SK-N-SH (cell line): ENCODE measurements at regions not wholly inside any gene's neighbourhood (a gene's known extent, or its start where the extent isn't known, plus 50 kb on each side); places are given as distances from the start of the nearest gene placed in this dataset.

Source experiments
- CTCF ChIA-PET: fragments of 300-600, 350-600 bp; formaldehyde crosslinking; extraction: SDS; loops from one replicate; lab custom pipeline; 2021; lab: Yijun Ruan, JAX
- POLR2A ChIA-PET: fragments of 350-600 bp; sonication (Branson Sonifier 250); formaldehyde crosslinking; extraction: SDS; loops from one replicate; lab custom pipeline; 2020; ENCODE audit warnings: antibody characterized with exemption, inconsistent platforms; lab: Yijun Ruan, JAX
- DNase-seq: peaks from one replicate; pipeline ENCODE4 v3.0.0; 2012
- H2AFZ ChIP-seq: fragments of 200-600 bp; sonication (generic); 2 replicates; pipeline ENCODE4 v1.8.1; 2016; ENCODE audit warnings: antibody characterized with exemption, mild to moderate bottlenecking, low read depth
- H3F3A ChIP-seq: fragments of 200-600 bp; sonication (generic); replicated peaks from 2 replicates; pipeline ENCODE3; 2016; ENCODE audit warnings: antibody characterized with exemption, mild to moderate bottlenecking; ENCODE audit not compliant: insufficient read depth
- H3K27ac ChIP-seq, 2 experiments: fragments of 200-500 bp in 1 of 2; fragments of 200-600 bp in 1 of 2; sonication (Bioruptor generic) in 1 of 2; sonication (generic), shearing (Covaris generic) in 1 of 2; 2 replicates each; pipeline versions ENCODE4 v1.5.1 to v1.6.1; 2014 to 2016; ENCODE audit warnings: low read depth in 2 of 2, inconsistent platforms in 1 of 2, low read length in 1 of 2, mild to moderate bottlenecking in 1 of 2, mixed read lengths in 1 of 2
- H3K27me3 ChIP-seq: fragments of 200-600 bp; sonication (generic), shearing (Covaris generic); 2 replicates; pipeline ENCODE4 v1.6.1; 2016; ENCODE audit warnings: mixed run types; ENCODE audit not compliant: insufficient read depth
- H3K36me3 ChIP-seq, 2 experiments: fragments of 200-500 bp in 1 of 2; fragments of 200-600 bp in 1 of 2; sonication (Bioruptor generic) in 1 of 2; sonication (generic) in 1 of 2; replicated peaks in 1 of 2; 2 replicates each; pipeline versions ENCODE3 to v1.5.1; 2014 to 2016; ENCODE audit warnings: low read length in 1 of 2, mild to moderate bottlenecking in 1 of 2; ENCODE audit not compliant: insufficient read depth in 2 of 2, control insufficient read depth in 1 of 2
- H3K4me1 ChIP-seq, 2 experiments: fragments of 200-500 bp in 1 of 2; fragments of 200-600 bp in 1 of 2; sonication (Bioruptor generic) in 1 of 2; sonication (generic), shearing (Covaris generic) in 1 of 2; 2 replicates each; pipeline versions ENCODE4 v1.5.1 to v1.6.1; 2014 to 2016; ENCODE audit warnings: low read depth in 1 of 2, low read length in 1 of 2, mixed run types in 1 of 2; ENCODE audit not compliant: insufficient read depth in 2 of 2, control insufficient read depth in 1 of 2
- H3K4me2 ChIP-seq: fragments of 200-600 bp; sonication (generic), shearing (Covaris generic); 2 replicates; pipeline ENCODE4 v1.6.1; 2017; ENCODE audit warnings: mixed run types
- H3K4me3 ChIP-seq, 2 experiments: fragments of 200-500 bp in 1 of 2; fragments of 200-600 bp in 1 of 2; sonication (Bioruptor generic) in 1 of 2; sonication (generic), shearing (Covaris generic) in 1 of 2; 2 replicates each; pipeline versions ENCODE4 v1.5.1 to v1.8.1; 2014 to 2016; ENCODE audit warnings: low read depth in 2 of 2, inconsistent platforms in 1 of 2, low read length in 1 of 2, mild to moderate bottlenecking in 1 of 2, mixed read lengths in 1 of 2, moderate library complexity in 1 of 2
- H3K79me2 ChIP-seq: fragments of 200-600 bp; sonication (generic); 2 replicates; pipeline ENCODE4 v1.8.1; 2017; ENCODE audit warnings: mild to moderate bottlenecking; ENCODE audit not compliant: insufficient read depth
- H3K9ac ChIP-seq: fragments of 200-600 bp; sonication (generic); 2 replicates; pipeline ENCODE4 v1.6.1; 2017; ENCODE audit warnings: mixed run types
- H3K9me2 ChIP-seq: fragments of 200-600 bp; sonication (generic); 2 replicates; pipeline ENCODE4 v1.6.1; 2017; ENCODE audit warnings: mixed run types
- H3K9me3 ChIP-seq: fragments of 200-600 bp; sonication (generic); 2 replicates; pipeline ENCODE4 v1.6.1; 2017; ENCODE audit warnings: mixed run types, mild to moderate bottlenecking, moderate library complexity
- H4K20me1 ChIP-seq: fragments of 200-600 bp; sonication (generic); 2 replicates; pipeline ENCODE4 v1.6.1; 2017; ENCODE audit warnings: mild to moderate bottlenecking, mixed run types; ENCODE audit not compliant: insufficient read depth
- EP300 ChIP-seq, 2 experiments: IDR thresholded peaks; 2 replicates each; pipeline versions ENCODE4 v1.4.0 to v1.6.1; 2012; ENCODE audit warnings: borderline replicate concordance in 1 of 2, low read depth in 1 of 2, low read length in 1 of 2
- EZH2phosphoT487 ChIP-seq: fragments of 200-600 bp; sonication (generic); IDR thresholded peaks from 2 replicates; pipeline ENCODE4 v1.6.1; 2017; ENCODE audit warnings: low read depth, mixed run types, mild to moderate bottlenecking, antibody characterized with exemption, moderate library complexity, borderline replicate concordance
- FOSL2 ChIP-seq: IDR thresholded peaks from 2 replicates; pipeline ENCODE4 v1.4.0; 2012; ENCODE audit warnings: low read depth, mild to moderate bottlenecking, moderate library complexity, borderline replicate concordance
- GABPA ChIP-seq: IDR thresholded peaks from 2 replicates; pipeline ENCODE4 v1.4.0; 2012; ENCODE audit warnings: low read depth, mild to moderate bottlenecking
- GATA2 ChIP-seq: sonication (generic); formaldehyde crosslinking; IDR thresholded peaks from 2 replicates; pipeline ENCODE4 v1.5.0; 2020; ENCODE audit warnings: mild to moderate bottlenecking, missing genetic modification reagents
- IRF3 ChIP-seq: fragments of 150-350 bp; IDR thresholded peaks from 2 replicates; pipeline ENCODE4 v1.6.1; 2016; ENCODE audit warnings: mild to moderate bottlenecking, low read depth, low read length
- JUND ChIP-seq: IDR thresholded peaks from 2 replicates; pipeline ENCODE4 v1.4.0; 2012
- MAX ChIP-seq: IDR thresholded peaks from 2 replicates; pipeline ENCODE4 v1.4.0; 2012; ENCODE audit warnings: low read depth
- MXI1 ChIP-seq: IDR thresholded peaks from 2 replicates; pipeline ENCODE4 v1.6.1; 2012; ENCODE audit warnings: mild to moderate bottlenecking, low read depth, low read length, improper control_type of control experiment
- POLR2AphosphoS5 ChIP-seq: IDR thresholded peaks from 2 replicates; pipeline ENCODE4 v1.6.1; 2012; ENCODE audit warnings: low read depth, low read length
- REST ChIP-seq: IDR thresholded peaks from 2 replicates; pipeline ENCODE4 v1.6.1; 2012; ENCODE audit warnings: mild to moderate bottlenecking, low read depth, low read length, moderate library complexity
- SIN3A ChIP-seq: IDR thresholded peaks from 2 replicates; pipeline ENCODE4 v1.6.1; 2012; ENCODE audit warnings: low read depth, mild to moderate bottlenecking, low read length, moderate library complexity, borderline replicate concordance
- SMC3 ChIP-seq: IDR thresholded peaks from 2 replicates; pipeline ENCODE4 v1.6.1; 2012; ENCODE audit warnings: low read depth, low read length, improper control_type of control experiment
- TAF1 ChIP-seq: IDR thresholded peaks from 2 replicates; pipeline ENCODE4 v1.6.1; 2012; ENCODE audit warnings: low read depth, mild to moderate bottlenecking, low read length, moderate library complexity, borderline replicate concordance
- TEAD4 ChIP-seq: IDR thresholded peaks from 2 replicates; pipeline ENCODE4 v1.4.0; 2012; ENCODE audit warnings: mild to moderate bottlenecking, borderline replicate concordance; ENCODE audit not compliant: insufficient read depth
- ZBTB33 ChIP-seq: IDR thresholded peaks from 2 replicates; pipeline ENCODE4 v1.4.0; 2012; ENCODE audit warnings: low read depth, borderline replicate concordance
- WGBS: methylation state at CpG from one replicate; pipeline ENCODE4 v1.1.6; 2017; ENCODE audit warnings: low lambda C conversion rate; 5-methylcytosine and 5-hydroxymethylcytosine counted together

- no peaks in the 10 kb centered on the region for H4K20me1 ChIP-seq
- no peaks in the 10 kb centered on the region for H3K27me3 ChIP-seq
- no peak overlapping the region for H3K9ac ChIP-seq
- H3K4me3 ChIP-seq, result no peak overlapping the region
- TF ChIP-seq REST (no peak), ZBTB33 (no peak), FOSL2 (no peak), MAX (no peak), SMC3 (no peak), MXI1 (no peak), EP300 (IDR thresholded peaks at IDR 0.05; ENCODE audit: borderline replicate concordance in 1 of 2, low read depth in 1 of 2, low read length in 1 of 2) (no peak), GATA2 (CRISPR knock-in tag) (no peak), TEAD4 (no peak), JUND (no peak), SIN3A (no peak), POLR2AphosphoS5 (no peak), EZH2phosphoT487 (no peak), TAF1 (no peak), IRF3 (no peak), GABPA (no peak)
- no peaks in the 10 kb centered on the region for H3K9me2 ChIP-seq
- no peaks in the 10 kb centered on the region for H3F3A ChIP-seq
- no peaks in the 10 kb centered on the region for H3K4me1 ChIP-seq
- no peak overlapping the region for H2AFZ ChIP-seq
- no peak for DNase-seq
- POLR2A ChIA-PET, result no interaction called here
- H3K36me3 ChIP-seq, result no peaks in the 10 kb centered on the region
- CTCF ChIA-PET, result interaction anchor here (0.6 kb wide), 1 partner anchor 49 kb away, joined by 3 read pairs; no protein-coding TSS in a partner anchor
- H3K79me2 ChIP-seq, result no peaks in the 10 kb centered on the region
- H3K27ac ChIP-seq, result no peak overlapping the region
- H3K4me2 ChIP-seq, result no peak overlapping the region
- 61% methylated on average over 5 of the region's 5 CpGs for WGBS
- H3K9me3 ChIP-seq, result no peaks in the 10 kb centered on the region
Observed at GRCh38 chr1:103333141-103333540, 192.4 kb upstream of the RNPC3 start.
